Right lung (tissue), 2 donors: ENCODE measurements at regions not wholly inside any gene's neighbourhood (a gene's known extent, or its start where the extent isn't known, plus 50 kb on each side); places are given as distances from the start of the nearest gene placed in this dataset.

Experiments
- DNase-seq, 2 donors: peaks; one replicate each; pipeline ENCODE4 v3.0.0-alpha.2; 2013

DNA sequence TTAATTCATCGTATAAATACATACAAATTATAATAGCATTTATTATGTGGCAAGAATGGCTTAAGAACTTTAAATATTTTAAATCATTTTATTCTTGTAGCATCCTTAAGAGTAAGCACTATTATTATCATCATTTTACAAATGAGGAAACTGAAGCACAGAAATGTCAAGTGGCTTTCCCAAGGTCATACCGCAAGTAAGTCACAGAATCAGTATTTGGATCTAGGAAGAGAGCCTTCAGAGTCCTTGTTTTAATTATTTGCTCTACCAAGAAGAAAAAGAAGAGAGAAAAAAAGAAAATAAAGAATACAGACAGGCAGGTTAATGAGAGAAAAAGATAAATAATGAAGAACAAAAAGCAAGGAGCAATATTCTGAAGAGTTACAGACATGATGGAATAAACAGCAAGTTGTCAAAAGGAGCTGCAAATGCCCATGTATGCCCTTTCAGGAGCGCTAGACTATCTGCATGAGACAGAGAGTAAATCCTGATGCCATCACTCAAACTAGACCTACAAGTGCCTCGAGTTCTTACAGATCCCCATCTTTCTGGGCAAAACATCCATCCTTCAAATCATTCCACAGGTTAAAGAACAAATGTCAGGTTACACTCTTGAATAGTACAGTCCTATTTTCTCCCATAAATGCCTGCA is 57.8 kb upstream of the ETAA1 start:
- DNase-seq = no peak

GRCh38 chr2:67340133-67341011 is 56.8 kb upstream of the ETAA1 start:
- DNase-seq = no peak

DNA sequence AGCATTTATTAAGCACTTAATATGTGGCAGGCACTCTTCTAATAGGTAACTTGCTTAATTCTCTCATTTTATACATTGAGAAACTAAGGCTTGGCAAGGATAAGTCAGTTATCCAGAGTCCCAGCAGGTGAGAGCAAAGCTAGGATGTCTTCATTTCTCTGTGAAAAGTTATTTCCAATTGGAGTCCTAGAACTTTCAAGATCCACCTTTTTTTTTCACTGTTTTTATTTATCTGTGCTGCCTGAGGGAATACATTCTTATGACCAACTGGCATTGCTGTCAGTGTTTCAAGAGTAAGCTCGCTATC is 56.2 kb upstream of the ETAA1 start:
- DNase-seq = no peak

DNA sequence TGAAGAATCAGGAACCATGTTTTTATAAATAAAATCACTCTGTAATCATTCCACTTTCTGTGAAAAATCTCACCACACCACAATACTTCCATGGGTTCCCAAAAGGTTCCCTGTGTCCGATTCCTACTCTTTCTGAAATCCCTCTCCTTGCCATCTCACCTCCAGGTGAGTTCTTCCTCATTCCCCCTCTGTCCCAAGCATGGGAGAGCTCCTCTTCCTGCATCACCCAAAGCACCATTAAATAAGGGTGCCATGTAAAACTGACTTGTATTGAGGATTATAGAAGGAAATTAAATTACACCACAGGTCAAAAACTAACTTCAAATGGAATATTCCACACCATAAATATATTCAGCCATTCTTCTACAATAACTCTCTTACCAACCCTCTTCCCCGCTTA is 55.8 kb upstream of the ETAA1 start:
- DNase-seq = no peak

DNA sequence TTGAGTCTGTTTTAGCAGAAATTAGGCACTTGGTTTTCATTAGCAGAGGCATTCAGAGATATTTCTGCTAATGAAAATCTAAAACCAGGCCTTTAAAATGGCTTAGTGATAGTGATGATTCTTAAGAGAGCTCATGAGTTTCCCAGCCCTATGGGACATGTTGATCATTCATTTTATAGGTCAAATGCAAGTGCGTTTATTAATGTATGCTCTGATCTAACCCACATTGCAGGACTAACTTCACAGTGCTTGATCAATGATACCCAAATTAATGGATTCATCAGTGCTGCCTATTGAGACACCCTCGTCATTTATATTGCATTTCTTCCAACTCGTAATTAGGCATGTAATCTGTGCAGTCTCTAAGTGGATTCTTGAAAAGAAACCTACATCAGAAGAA is 54.7 kb upstream of the ETAA1 start:
- DNase-seq = no peak

GRCh38 chr2:67346718-67347407 is 50.3 kb upstream of the ETAA1 start:
- no peak for DNase-seq
